ENCODE measurements at regions not wholly inside any gene's neighbourhood (a gene's known extent, or its start where the extent isn't known, plus 50 kb on each side); places are given as distances from the start of the nearest gene placed in this dataset.

GRCh38 chr5:1687301-1687970 lies 112.2 kb downstream of the MRPL36 start:
- RAD21 ChIA-PET (ENCODE audit: low non-redundant PET in 1 of 2, low total read pairs in 2 of 2, uncharacterized antibody in 2 of 2, unreplicated experiment in 2 of 2): no interaction called here
- H3K4me2 ChIP-seq (ENCODE audit: low read length): no peak overlapping the region
- H3K27ac ChIP-seq (ENCODE audit: low read depth, low read length): no peak overlapping the region
- H2AFZ ChIP-seq (ENCODE audit: low read depth, low read length, poor library complexity, severe bottlenecking): no peak overlapping the region
- no peak for TF ChIP-seq CBX3 (IDR thresholded peaks at IDR 0.05; ENCODE audit: low read depth)
- TF ChIP-seq SRF (IDR thresholded peaks at IDR 0.05; ENCODE audit: low read depth): no peak
- TF ChIP-seq TCF7L2 (IDR thresholded peaks at IDR 0.05; ENCODE audit: borderline replicate concordance, extremely low read depth, insufficient read depth, insufficient read length): no peak
- no peak for TF ChIP-seq ZFX (IDR thresholded peaks at IDR 0.05)
- TF ChIP-seq JUND (IDR thresholded peaks at IDR 0.05): no peak
- TF ChIP-seq YY1 (IDR thresholded peaks at IDR 0.05; ENCODE audit: extremely low read depth, insufficient replicate concordance, low read depth, low read length): no peak
- TF ChIP-seq ATF3 (IDR thresholded peaks at IDR 0.05): no peak
- no peak for TF ChIP-seq SP1 (IDR thresholded peaks at IDR 0.05; ENCODE audit: low read depth)
- no peak for TF ChIP-seq MAX (IDR thresholded peaks at IDR 0.05)
- TF ChIP-seq POLR2A (IDR thresholded peaks at IDR 0.05; ENCODE audit: borderline replicate concordance, extremely low read depth, insufficient read depth, insufficient read length): no peak
- TF ChIP-seq EZH2phosphoT487 (IDR thresholded peaks at IDR 0.05; ENCODE audit: borderline replicate concordance): no peak
- H3K4me1 ChIP-seq (ENCODE audit: control insufficient read depth in 1 of 2, insufficient read depth in 2 of 2, low read length in 2 of 2): no peaks in the 10 kb centered on the region
- no TSS peak for BruUV-seq (replicated peaks)
- POLR2A ChIA-PET: no interaction called here
- no peaks in the 10 kb centered on the region for H3K79me2 ChIP-seq (ENCODE audit: insufficient read depth, low read length)
- intact Hi-C loops (cut with micrococcal nuclease): no loop called here
- no peaks in the 10 kb centered on the region for H3K36me3 ChIP-seq (ENCODE audit: control insufficient read depth in 1 of 2, insufficient read depth in 2 of 2, low read length in 2 of 2)
- CTCF ChIA-PET: no interaction called here
- H3K27me3 ChIP-seq (ENCODE audit: insufficient read depth, low read length): peaks cover 32% of the 10 kb centered on the region; the same call in 1 of the 2 replicates
- no peaks in the 10 kb centered on the region for H3K9me2 ChIP-seq (ENCODE audit: insufficient read depth)
- DNase-seq (ENCODE audit: low read depth, low spot score) (no peak), ATAC-seq (no peak)
- no peak overlapping the region for H3K9ac ChIP-seq (ENCODE audit: low read length)
- no peaks in the 10 kb centered on the region for H3K9me3 ChIP-seq (ENCODE audit: control insufficient read depth in 1 of 2, insufficient read depth in 1 of 2, low read depth in 1 of 2, low read length in 2 of 2)
- no peaks in the 10 kb centered on the region for H4K20me1 ChIP-seq (ENCODE audit: insufficient read depth)
- H3K4me3 ChIP-seq (replicated peaks in 1 of 2; ENCODE audit: low read depth in 1 of 2, low read length in 2 of 2): no peak overlapping the region
